HG02885 (cell line): ENCODE measurements at regions not wholly inside any gene's neighbourhood (a gene's known extent, or its start where the extent isn't known, plus 50 kb on each side); places are given as distances from the start of the nearest gene placed in this dataset.
"Not testable (repeated sequence)": the region's sequence is repeated elsewhere in the genome, so short reads cannot be mapped to it uniquely, and the experiment has no call there.

Experiments used
- ATAC-seq: cut with Tn5 transposase; IDR thresholded peaks from one replicate; pipeline ENCODE4 v1.9.1; 2021; ENCODE audit warnings: mild to moderate bottlenecking; ENCODE audit not compliant: unreplicated experiment, poor library complexity

DNA sequence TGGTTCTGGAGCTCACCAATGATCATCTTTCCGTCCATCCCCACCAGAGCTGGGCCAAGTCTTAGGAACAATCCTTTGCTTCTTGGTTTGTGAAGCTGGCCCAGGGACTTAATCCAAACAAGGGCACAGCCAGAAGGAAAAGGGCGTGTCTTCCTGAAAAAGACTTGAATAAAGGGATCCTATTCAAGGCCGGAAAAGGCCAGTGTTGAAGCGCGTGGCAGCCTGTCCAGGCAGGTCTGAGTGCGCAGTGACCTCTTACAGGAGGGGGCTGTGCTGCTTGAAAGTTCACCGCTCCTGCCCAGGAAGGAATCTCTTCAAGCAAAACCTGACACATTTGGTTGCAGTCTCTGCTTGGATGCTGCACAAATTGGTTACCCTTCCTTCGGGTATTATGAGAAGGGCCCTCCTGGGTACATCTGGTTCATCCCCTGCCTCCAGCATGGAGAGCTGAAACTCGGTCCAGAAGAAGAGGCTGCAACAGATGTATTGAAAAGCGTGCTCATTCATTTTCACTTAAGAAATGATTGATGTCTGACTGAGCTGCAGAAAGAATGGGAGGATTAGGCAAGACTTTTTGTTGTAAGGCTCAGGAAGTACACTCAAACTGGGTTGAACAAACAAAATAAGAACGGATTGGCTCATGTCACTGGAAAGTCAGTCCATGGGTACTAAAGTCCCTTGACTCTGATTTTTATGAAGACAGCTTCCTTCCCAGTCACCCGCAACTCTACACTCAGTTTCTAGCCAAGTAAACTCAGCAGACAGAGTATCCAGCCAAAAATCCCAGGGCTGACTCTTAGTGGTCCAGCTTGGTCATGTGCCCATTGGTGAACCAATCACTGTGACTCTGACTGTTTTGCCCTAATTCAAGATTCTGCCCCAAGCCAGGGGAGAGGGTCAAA, 136.3 kb downstream of the TFAP2C start:
- ATAC-seq = no peak

DNA sequence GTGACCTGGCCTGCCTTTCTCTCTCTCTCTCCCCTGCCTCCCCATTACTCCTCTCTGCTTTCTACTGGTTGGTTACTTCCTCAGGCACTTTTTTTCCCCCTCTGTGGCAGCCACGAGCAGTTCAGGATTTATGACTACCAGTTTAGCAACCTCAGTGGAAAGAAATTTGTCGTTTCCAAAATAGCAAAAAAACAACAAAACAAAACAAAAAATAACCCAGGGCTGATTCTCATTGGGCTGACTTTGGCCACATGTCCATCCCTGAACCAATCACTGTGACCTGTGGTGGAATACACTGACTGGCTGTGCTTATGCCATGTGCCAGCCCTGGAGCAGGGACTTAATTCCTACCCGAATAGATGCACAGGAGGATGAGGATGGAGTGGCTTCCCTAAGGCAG, 137.4 kb downstream of the TFAP2C start:
- no peak for ATAC-seq

DNA sequence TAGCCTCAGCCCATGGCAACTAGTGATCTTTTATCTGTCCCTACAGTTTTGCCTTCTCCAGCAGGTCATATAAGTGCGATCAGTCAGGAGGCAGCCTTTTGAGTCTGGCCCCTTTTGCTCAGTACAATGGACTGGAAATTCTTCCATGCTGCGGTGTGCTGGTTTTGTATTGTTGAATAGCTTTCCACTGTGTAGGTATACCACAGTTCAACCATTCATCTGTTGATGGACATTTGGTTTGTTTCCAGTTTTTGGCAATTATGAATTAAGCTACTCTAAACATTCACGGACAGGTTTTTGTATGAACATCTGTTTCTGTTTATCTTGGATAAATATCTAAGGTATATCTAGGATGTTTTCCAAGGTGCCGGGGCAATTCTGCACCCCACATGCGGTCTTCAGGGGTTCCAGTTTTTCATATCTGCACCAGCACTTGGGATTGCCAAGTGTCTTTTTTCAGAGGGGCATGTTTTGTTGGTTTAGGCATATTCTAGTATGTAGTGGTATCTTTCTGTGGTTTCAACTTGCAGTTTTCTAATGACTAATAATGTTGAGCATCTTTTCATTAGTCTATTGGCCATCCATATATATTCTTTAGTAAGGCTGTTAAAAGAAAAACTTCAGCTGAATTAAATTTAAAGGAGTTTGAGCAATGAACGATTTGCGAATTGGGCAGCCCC, 141.0 kb downstream of the TFAP2C start:
- ATAC-seq = no peak

DNA sequence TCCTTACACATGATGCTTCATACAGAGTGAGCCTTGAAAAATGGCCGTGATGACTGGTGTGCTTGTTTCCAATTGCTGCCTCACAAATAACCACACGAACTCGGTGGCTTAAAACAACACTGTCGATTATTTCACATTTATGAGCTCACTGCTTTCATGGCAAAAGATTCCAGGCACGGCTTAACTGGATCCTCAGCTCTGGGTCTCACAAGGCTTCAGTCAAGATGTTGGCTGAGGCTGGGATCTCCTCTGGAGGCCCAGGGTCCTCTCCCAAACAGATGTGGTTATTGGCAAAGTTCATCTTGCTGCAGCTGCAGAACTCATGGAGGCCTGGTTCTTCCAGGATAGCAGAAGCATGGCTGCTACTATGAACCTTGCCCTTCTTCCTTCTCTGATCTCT, 144.6 kb downstream of the TFAP2C start:
- no peak for ATAC-seq

DNA sequence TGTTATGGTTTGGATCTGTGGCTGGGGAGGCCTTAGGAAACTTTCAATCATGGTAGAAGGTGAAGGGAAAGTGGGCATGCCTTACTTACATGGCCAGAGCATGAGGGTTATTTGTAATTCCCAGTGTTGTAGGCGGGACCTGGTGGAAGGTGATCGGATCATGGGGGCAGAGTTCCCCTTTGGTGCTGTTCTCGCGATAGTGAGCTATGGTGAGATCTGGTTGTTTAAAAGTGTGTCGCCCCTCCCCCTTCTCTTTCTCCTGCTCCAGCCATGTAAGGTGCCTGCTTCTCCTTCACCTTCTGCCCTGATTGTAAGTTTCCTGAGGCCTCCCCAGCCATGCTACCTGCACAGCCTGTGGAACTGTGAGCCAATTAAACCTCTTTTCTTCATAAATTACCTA, 145.8 kb downstream of the TFAP2C start:
- ATAC-seq = no peak

DNA sequence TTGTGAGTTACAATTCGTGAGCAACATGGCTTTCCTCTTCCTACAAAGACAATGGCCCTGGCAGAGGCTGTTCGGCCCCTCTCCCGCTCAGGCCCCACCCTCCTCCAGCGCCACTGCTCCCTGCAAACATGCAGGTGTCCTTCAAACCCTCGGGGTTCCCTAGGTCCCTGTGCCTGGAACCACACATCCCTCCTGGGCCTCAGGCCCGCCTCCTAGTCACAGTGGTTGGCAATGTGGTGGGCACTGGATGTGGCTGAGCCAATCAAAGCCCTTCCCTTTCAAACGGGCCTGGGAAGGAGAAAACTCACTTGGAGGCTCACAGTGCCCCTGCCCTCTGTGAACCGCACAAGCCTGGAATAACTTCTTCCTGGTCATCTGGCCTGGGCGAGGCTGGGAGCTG, 147.2 kb downstream of the TFAP2C start:
- no peak for ATAC-seq

GRCh38 chr20:56778765-56779195, 149.7 kb downstream of the TFAP2C start:
- no peak for ATAC-seq

DNA sequence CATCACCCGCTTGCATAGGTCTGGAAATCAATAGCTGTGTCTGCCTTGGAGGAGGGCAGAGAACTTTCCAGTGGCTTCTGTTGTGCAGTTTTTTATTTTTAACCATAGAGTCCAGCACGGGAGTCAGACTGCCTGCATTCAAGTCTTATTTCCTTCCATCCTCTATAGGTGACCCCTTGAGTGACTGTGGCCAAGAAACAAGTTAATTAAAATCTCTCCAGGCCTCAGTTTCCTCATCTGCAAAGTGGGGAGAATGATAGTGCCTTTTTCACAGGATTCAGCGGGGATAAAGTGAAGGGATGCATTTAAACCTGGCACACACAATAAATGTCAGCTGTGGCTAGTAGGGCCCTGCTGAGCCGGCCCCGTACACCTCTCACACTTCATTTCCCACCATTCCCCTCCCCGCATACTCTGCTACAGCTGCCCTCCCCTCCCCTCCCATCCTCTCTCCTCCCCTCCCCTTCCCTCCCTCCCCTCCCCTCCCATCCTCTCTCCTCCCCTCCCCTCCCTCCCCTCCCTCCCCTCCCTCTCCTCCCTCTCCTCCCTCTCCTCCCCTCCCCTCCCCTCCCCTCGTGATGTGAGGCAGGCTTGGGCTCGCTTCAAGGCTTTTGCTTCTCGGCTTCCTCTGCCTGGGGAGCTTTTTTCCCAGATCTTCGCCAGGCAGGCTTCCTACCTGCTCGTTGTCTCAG, 150.5 kb downstream of the TFAP2C start:
- ATAC-seq = no peak

DNA sequence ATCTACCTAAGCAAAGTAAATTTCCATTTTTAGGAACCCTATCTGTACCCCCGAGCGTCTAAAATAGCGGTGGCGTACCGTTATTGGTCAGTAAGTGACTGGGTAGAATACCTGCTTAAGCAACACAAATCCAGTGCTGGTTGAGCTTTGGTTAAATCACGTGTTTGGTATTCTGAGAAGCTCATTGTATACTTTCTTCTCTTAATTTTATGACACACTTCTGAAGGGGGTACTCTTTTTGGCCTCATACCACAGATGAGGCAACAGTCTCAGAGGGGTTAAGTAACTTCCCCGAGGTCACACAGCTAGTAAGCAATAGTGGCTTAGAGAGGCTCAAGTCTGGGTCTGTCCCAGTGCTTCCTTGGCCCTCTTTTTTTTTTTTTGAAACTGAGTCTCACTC, 151.2 kb downstream of the TFAP2C start:
- ATAC-seq = no peak

- ATAC-seq = no peak
Measured at GRCh38 chr20:56781108-56781739, 152.1 kb downstream of the TFAP2C start.

GRCh38 chr20:56781987-56782560, 153.0 kb downstream of the TFAP2C start:
- ATAC-seq = not testable (repeated sequence)

GRCh38 chr20:56782814-56783213, 153.7 kb downstream of the TFAP2C start:
- not testable (repeated sequence) for ATAC-seq

- ATAC-seq = no peak
Measured at GRCh38 chr20:56783826-56784225, 154.7 kb downstream of the TFAP2C start.

DNA sequence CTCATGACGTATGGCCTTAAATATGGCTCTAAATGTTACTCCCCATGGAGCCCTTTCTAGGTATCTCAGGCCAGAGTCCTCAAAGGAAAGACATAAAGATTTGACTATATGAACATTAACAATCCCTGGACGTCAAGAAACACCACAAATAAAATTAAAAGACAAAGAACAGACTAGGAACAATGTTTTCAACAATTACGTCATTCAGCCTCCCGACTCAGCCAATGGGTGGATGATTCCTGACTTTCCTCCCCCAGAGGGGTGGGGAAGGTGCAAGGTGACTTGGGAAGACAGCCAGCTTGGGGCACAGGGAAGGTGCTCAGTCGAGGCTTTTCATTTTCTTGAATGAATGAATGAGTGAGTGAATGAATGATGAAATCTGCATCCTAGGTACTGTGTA, 157.4 kb downstream of the TFAP2C start:
- ATAC-seq = no peak

GRCh38 chr20:56788041-56788670, 159.1 kb downstream of the TFAP2C start:
- no peak for ATAC-seq

- no peak for ATAC-seq
Measured at GRCh38 chr20:56788671-56789610, 159.8 kb downstream of the TFAP2C start.

GRCh38 chr20:56793916-56794315, 164.8 kb downstream of the TFAP2C start:
- ATAC-seq = no peak

- ATAC-seq = no peak
Measured at GRCh38 chr20:56795492-56795891, 166.4 kb downstream of the TFAP2C start.

DNA sequence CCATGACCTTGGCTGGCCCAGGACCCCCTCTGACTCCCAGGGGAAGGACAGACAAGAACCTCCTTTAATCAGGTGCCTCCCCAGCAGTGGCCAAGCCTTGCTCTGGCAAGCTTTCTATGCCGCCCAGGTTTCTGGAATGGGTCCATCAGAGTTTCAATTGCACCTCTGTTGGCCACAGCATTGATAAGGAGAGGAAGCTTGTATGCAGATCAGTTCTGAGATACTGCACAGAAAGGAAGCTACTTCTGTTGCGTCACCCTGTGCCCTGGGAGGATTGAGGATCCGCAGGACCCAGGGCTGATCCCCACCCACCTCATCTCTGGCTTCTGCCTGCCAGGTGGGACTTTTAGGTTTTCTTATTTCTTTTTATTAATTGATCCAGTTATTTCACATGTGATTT, 167.2 kb downstream of the TFAP2C start:
- ATAC-seq = no peak
